Stimulated activated CD4-positive, alpha-beta T cell treated with anti-CD3 and anti-CD28 coated beads, Interleukin-4, amount 100 ng/mL, for 24 hours (primary cell): ENCODE measurements at regions not wholly inside any gene's neighbourhood (a gene's known extent, or its start where the extent isn't known, plus 50 kb on each side); places are given as distances from the start of the nearest gene placed in this dataset.

Experiments used
- DNase-seq: peaks from one replicate; pipeline ENCODE4 v3.0.0-alpha.2; 2020

- no peak for DNase-seq
These were observed 647.4 kb downstream of the USP25 start for GRCh38 chr21:16377120-16377658.

- no peak for DNase-seq
These were observed 648.1 kb downstream of the USP25 start for GRCh38 chr21:16377857-16378256.

DNA sequence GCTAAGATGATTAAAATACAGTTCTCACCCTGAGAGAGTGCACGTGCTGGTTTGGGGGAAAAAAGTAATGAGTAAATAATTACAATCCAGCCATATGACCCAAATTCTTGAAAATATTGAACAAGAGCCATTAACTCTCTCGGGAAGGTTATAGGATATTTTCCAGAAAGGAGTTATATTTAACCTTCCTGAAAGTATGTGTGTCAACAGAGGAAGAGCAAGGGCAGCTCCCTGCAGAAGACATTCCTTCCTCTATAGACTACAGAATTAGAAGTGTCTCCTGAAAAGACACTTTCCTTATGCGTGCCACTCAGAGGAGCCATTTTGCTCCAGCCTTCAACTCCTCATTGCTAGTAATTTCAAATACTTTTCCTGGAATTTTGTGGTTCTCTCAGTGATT lies 648.7 kb downstream of the USP25 start:
- no peak for DNase-seq

DNA sequence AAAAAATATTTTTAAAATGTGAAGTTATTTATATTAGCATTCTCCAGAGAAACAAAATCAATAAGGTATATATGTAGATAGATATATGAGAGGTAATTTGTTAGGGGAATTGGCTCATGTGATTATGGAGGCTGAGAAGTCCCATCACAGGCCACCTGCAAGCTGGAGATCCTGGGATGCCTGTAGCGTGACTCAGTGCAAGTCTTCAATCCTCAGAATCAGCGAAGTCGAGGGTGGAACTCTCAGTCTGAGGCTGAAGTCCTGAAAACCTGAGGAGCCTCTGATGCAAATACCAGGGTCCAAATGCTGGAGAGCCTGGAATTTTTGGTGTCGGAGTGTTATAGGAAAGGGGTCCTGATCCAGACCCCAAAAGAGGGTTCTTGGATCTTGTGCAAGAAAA lies 658.5 kb downstream of the USP25 start:
- no peak for DNase-seq

- no peak for DNase-seq
These were observed 659.3 kb downstream of the USP25 start for GRCh38 chr21:16388911-16389560.

GRCh38 chr21:16389643-16390042 lies 659.9 kb downstream of the USP25 start:
- DNase-seq, result no peak

DNA sequence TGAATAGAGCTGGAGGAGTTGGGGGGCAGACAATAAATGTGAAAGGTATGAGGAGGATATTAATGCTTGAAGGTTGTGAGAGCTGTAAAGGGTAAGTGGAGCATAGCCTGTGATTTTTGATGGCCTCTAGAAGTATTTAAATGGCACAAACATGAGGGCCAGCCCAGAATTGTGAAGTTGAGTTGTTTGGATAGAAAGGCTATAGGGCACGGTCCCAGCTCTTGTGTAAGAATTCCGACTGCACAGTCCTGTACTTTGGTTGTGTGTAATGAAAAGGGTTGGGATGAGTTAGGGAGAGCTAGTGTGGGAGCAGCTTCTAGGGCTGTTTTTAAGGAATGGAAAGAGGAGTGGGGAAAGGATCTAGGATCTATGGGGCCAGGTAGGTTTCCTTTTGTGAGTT lies 665.5 kb downstream of the USP25 start:
- no peak for DNase-seq

GRCh38 chr21:16402752-16403151 lies 673.0 kb downstream of the USP25 start:
- DNase-seq, result no peak

DNA sequence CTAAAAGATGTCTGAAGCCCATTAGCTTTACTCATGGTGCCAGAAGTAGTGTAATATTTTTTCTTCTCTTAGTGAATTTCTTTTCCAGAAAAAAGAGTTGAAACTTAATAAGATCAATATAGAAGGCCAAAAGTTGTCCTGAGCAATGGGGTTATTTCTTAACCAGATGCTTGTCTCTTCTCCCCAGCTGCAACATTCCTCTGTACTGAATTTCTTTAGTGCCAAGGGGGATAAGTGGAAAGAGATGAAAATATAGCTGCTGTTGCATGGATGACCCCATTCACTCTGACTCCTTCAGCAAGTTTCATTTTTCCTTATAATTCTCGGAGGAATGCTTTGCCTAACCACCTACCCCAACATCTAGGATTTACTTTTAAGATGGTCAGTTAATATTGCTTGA lies 675.0 kb downstream of the USP25 start:
- DNase-seq, result no peak

DNA sequence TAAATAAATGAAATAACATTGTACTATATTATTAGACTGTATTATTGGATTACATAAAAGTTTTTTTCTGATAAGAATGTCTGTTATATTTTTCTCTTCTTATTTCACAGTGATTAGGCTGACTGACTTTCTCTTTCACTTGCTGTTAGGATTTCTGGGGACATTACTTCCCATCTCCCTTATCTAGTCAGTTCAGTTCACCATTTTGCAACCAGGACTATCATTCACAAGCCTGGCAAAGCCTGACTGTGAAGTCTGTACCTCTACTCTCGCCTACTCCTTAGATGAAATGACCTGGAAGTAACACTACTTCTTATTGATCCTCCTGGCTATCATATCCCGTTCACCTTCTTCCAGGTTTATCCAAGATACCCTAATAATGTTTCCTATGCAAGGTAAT lies 676.6 kb downstream of the USP25 start:
- no peak for DNase-seq

DNA sequence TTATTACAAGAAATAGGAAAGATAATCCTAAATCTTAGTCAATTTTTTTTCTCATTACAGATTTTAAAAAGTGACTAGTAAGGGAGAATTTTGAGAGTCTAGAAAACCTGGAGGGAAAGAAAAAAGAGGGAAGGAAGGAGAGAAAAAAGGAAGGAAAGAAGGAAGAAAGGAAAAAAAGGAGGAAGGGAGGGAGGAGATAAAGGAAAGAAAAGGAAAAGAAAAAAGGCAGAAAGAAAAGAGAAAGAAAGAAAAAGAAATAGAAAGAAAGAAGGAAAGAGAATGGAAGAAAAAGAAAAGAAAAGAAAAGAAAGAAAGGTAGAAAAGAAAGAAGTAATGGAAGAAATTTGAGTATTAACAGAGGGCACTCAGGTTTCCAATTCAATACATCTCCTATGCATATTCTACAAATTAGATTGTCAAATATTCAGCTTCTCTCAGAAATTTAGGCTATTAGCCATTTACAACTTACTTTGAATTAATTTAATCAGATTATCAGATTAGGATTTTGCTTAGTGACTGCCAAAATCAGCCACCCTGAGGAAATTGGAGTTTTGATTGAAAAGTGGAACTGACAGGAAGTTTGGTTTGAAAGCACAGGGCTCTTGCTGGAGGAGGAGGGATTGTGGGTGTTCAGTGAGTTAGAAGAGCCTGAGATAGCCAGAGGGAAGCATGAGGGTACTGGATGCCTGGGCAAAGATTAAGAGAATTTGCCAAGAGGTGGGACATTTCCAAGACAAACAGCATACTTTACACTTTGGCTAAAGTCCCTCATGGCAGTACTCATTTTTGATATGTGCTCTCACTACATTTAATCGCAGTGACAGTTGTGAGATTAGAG lies 677.8 kb downstream of the USP25 start:
- no peak for DNase-seq

- no peak for DNase-seq
These were observed 678.5 kb downstream of the USP25 start for GRCh38 chr21:16408280-16408679.

DNA sequence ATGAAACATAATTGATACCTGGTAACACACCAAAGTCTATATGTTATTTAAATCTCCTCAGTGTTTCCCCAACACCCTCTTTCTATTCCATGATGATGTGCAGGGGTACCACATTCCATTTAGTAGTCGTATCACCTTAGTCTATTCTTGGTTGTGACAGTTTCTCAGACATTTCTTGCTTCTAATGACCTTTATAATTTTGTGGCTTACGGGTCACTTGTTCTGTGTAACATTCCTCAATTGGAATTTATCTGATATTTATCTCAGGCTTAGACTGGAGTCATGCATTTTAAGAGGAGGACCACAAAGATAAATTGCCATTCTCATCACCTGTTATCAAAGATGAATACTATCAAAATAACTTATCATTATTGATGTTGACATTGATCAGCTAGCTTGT lies 679.6 kb downstream of the USP25 start:
- no peak for DNase-seq

- DNase-seq, result no peak
These were observed 688.4 kb downstream of the USP25 start for GRCh38 chr21:16418226-16418625.

DNA sequence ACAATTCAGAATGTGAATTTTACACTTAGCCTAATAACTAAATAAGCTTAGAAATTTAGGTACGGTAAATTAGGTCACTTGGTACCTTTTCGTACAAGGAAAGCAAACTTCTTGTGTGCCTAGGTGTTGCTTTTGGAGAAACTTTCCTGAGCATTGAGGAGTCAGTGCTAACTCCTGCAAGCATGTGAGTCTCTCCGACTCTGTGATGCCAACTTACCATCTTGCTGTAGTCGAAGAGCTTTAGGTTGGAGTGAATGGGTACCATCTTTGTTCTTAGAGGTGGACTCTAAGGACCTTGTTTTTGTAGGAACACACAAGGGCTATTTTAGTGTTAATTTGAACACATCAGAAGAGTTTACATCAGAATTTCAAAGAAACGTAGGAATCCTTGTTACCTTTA lies 688.9 kb downstream of the USP25 start:
- no peak for DNase-seq

DNA sequence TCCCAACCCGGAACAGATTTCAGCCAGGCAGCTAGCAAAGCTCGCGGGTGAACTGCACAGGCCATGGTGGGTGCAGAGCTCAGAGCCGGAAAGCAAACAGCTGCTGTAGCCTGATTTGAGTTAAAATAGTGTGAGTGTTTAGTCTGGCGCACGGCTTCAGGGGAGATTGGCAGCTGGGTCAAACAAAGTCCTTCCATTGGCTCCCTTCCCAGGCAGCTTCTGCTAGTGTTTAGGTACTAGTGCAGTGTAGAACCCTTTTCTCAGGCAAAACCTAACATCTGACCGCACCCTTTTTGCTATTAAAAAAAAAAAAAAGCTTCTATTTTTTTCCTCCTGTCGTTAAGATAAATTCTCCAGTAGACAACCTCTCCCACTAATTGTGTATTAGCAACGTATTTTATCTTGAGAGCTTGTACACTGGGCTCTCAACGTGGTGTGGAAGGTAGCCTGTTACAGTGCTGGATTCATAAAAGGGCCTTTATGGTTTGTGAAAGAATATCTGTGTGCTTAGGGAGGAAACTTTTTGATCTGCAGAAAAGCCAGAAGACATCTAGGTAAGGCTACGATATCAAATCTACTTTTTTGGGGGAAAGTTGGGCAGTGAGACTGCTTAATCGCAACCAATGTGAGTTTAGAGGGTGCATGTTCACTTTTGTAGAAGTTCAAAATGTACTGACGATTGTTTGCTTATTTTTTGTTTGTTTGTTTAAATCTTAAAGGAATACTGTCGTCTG lies 689.6 kb downstream of the USP25 start:
- no peak for DNase-seq

DNA sequence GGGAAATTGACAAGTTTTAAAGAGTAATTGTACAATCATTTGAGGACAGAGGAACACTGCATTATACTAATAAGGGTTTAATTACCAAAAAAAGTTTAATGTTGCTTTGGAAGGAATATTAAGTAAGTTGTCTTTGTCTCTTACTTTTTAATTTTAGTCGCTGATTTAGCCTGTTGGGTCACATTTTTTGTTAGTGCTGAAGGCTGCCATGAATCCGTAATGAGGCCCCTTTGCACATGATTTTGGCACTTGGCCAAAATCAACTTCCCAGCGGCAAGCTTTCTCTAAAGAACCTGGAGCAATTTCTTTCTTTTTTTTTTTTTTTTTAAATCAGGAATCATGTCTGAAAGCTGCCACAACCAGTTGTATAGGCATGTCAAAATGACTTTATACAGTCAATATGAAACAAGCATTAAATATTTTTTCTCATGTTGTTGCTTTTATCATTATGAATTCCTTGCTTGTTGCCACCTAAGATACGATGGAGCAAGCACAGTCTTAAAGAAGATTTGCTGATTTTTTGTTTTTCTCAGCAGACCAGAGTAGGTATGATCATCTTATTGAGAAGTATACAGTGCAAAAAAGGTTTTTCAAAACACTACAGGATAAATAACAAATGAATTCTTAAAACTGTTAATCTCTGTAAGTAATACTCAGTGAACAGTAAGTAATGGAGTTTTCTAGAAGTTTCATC lies 690.4 kb downstream of the USP25 start:
- DNase-seq, result no peak

- DNase-seq, result no peak
These were observed 691.2 kb downstream of the USP25 start for GRCh38 chr21:16421007-16421406.

GRCh38 chr21:16421965-16422364 lies 692.2 kb downstream of the USP25 start:
- no peak for DNase-seq

- no peak for DNase-seq
These were observed 692.9 kb downstream of the USP25 start for GRCh38 chr21:16422702-16423101.

GRCh38 chr21:16423921-16424320 lies 694.1 kb downstream of the USP25 start:
- DNase-seq, result no peak

- no peak for DNase-seq
These were observed 694.6 kb downstream of the USP25 start for GRCh38 chr21:16424331-16424751.

DNA sequence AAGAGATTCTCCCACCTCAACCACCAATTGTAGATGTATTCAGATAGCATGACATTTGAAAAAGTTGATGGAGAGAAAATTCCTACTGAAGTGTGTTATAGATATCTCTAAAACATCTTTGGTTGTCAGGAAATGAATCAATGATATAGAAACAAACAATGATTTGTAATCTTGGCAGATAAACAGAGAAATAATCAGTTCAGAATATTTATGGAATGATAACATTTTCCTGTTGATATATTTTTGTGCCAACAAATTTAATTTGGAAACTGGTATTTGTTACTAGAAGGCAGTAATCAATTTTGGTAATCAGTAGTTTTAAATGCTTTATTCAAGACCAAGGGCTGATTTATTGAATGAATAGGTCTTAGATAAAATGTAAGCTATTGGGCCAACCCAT lies 695.6 kb downstream of the USP25 start:
- no peak for DNase-seq
